ENCODE measurements at regions not wholly inside any gene's neighbourhood (a gene's known extent, or its start where the extent isn't known, plus 50 kb on each side); places are given as distances from the start of the nearest gene placed in this dataset.

DNA sequence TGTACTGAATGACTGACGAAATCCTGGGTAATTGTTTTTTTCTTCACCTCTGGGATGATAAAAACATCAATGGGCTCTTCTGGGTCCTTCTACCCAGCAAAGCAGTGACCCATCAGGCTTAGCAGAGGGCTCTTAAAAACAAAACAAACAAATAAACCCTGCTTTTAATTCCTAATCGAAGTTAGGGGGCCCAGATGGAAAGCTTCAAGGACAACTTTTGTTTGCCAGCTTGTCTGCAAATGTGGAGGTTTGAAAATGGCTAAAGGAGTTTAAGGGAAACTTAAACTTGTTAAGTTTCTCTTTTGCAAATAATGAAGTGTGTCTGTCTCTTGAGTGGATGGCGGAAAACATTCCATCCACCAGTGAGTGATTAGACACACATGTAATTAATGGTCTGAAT lies 327.2 kb downstream of the SATB2 start:
- no peaks in the 10 kb centered on the region for H3K4me1 ChIP-seq
- TF ChIP-seq CTCF (IDR thresholded peaks at IDR 0.05) (no peak), POLR2AphosphoS5 (IDR thresholded peaks at IDR 0.05; ENCODE audit: insufficient read depth in 1 of 2, low read depth in 1 of 2) (no peak), POLR2A (IDR thresholded peaks at IDR 0.05) (no peak)
- no peak overlapping the region for H3K27ac ChIP-seq
- H3K27me3 ChIP-seq, result no peaks in the 10 kb centered on the region
- H3K36me3 ChIP-seq, result no peaks in the 10 kb centered on the region
- intact Hi-C loops (cut with DNase I), result no loop called here
- H3K4me3 ChIP-seq, result no peak overlapping the region
- DNase-seq (ENCODE audit: extremely low spot score in 2 of 2), result no peak
- no peaks in the 10 kb centered on the region for H3K9me3 ChIP-seq

DNA sequence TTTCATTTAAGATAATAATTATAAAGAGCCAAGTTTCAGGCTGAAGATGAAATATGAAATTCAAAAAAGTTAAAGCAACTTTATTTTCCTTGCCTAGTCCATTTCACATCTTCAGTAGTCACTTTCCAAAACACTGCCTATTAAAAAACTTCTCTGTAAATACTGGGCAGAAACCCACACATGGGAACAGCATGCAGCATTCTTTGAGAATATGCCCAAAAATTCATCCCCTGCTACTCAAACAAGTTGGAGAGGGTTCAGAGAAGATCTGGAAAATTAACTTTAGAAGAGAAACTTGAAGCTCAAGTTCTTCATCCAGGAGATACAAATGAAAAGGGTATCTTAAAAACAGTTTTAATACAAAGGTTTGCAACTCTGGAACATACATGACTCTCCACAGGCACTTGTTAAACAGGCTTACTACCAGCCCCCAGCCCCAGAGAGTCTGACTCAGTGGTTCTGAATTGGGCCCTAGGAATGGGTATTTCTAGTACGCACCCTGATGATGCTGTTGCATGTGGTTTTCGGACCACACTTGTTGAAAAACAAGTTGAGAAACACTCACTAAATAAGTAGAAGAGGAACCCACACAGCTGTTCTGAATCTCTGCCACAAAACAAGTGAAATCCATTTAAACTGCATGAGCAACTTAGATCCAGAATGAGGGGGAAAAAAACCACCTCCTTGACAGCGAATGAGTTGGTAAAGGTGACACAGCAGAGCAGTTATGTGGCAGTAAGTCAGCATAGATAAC lies 329.1 kb downstream of the SATB2 start:
- H3K27ac ChIP-seq, result no peak overlapping the region
- no peaks in the 10 kb centered on the region for H3K4me1 ChIP-seq
- intact Hi-C loops (cut with DNase I), result no loop called here
- H3K36me3 ChIP-seq, result no peaks in the 10 kb centered on the region
- H3K4me3 ChIP-seq, result no peak overlapping the region
- DNase-seq (ENCODE audit: extremely low spot score in 2 of 2), result no peak
- H3K9me3 ChIP-seq, result no peaks in the 10 kb centered on the region
- TF ChIP-seq POLR2AphosphoS5 (IDR thresholded peaks at IDR 0.05; ENCODE audit: insufficient read depth in 1 of 2, low read depth in 1 of 2) (no peak), CTCF (IDR thresholded peaks at IDR 0.05) (no peak), POLR2A (IDR thresholded peaks at IDR 0.05) (no peak)
- no peaks in the 10 kb centered on the region for H3K27me3 ChIP-seq

- Histone ChIP-seq H3K4me3 (no peak overlapping the region), H3K9me3 (no peaks in the 10 kb centered on the region), H3K27ac (no peak overlapping the region), H3K4me1 (no peaks in the 10 kb centered on the region), H3K27me3 (no peaks in the 10 kb centered on the region), H3K36me3 (no peaks in the 10 kb centered on the region)
- DNase-seq (ENCODE audit: extremely low spot score in 2 of 2), result no peak
- intact Hi-C loops (cut with DNase I), result no loop called here
- no peak for TF ChIP-seq POLR2A (IDR thresholded peaks at IDR 0.05)
- no peak for TF ChIP-seq CTCF (IDR thresholded peaks at IDR 0.05)
These were observed 337.9 kb downstream of the SATB2 start for GRCh38 chr2:199119796-199120195.

GRCh38 chr2:199118673-199119112 lies 339.0 kb downstream of the SATB2 start:
- Histone ChIP-seq H3K36me3 (no peaks in the 10 kb centered on the region), H3K27me3 (no peaks in the 10 kb centered on the region), H3K4me3 (no peak overlapping the region), H3K27ac (no peak overlapping the region), H3K4me1 (no peaks in the 10 kb centered on the region), H3K9me3 (no peaks in the 10 kb centered on the region)
- intact Hi-C loops (cut with DNase I), result no loop called here
- no peak for TF ChIP-seq CTCF (IDR thresholded peaks at IDR 0.05)
- TF ChIP-seq POLR2A (IDR thresholded peaks at IDR 0.05), result no peak
- no peak for TF ChIP-seq POLR2AphosphoS5 (IDR thresholded peaks at IDR 0.05; ENCODE audit: insufficient read depth in 1 of 2, low read depth in 1 of 2)
- DNase-seq (ENCODE audit: extremely low spot score in 2 of 2), result no peak

- DNase-seq (ENCODE audit: extremely low spot score in 2 of 2), result no peak
- Histone ChIP-seq H3K4me1 (no peaks in the 10 kb centered on the region), H3K36me3 (no peaks in the 10 kb centered on the region), H3K9me3 (no peaks in the 10 kb centered on the region), H3K27me3 (no peaks in the 10 kb centered on the region), H3K4me3 (no peak overlapping the region), H3K27ac (no peak overlapping the region)
- intact Hi-C loops (cut with DNase I), result no loop called here
- TF ChIP-seq POLR2AphosphoS5 (IDR thresholded peaks at IDR 0.05; ENCODE audit: insufficient read depth in 1 of 2, low read depth in 1 of 2) (no peak), POLR2A (IDR thresholded peaks at IDR 0.05) (no peak), CTCF (IDR thresholded peaks at IDR 0.05) (no peak)
These were observed 342.6 kb downstream of the SATB2 start for GRCh38 chr2:199115169-199115568.
